GM23248 (cell line): ENCODE measurements at regions not wholly inside any gene's neighbourhood (a gene's known extent, or its start where the extent isn't known, plus 50 kb on each side); places are given as distances from the start of the nearest gene placed in this dataset.

Source experiments
- EZH2 ChIP-seq: fragments of 200-600 bp; sonication (generic); IDR thresholded peaks from 2 replicates; pipeline ENCODE4 v1.6.1; 2018; ENCODE audit warnings: antibody characterized with exemption, mild to moderate bottlenecking; ENCODE audit not compliant: insufficient read depth, poor library complexity, severe bottlenecking
- EZH2phosphoT487 ChIP-seq: fragments of 200-600 bp; sonication (generic); IDR thresholded peaks from 2 replicates; pipeline ENCODE4 v1.6.1; 2018; ENCODE audit warnings: antibody characterized with exemption, moderate library complexity, mild to moderate bottlenecking, low read depth; ENCODE audit not compliant: insufficient read depth

GRCh38 chr2:163138947-163139346, 300.4 kb upstream of the KCNH7 start:
- no peak for TF ChIP-seq EZH2phosphoT487
- TF ChIP-seq EZH2: no peak
